Heart right ventricle (tissue), 16 donors: ENCODE measurements at regions not wholly inside any gene's neighbourhood (a gene's known extent, or its start where the extent isn't known, plus 50 kb on each side); places are given as distances from the start of the nearest gene placed in this dataset.

Experiments used
- ATAC-seq, 8 donors: fragments of 200-7000 bp; cut with Tn5 transposase; one replicate each; pipeline ENCODE4 v1.9.1; 2020; ENCODE audit warnings: mild to moderate bottlenecking in 8 of 8, moderate library complexity in 8 of 8, moderate number of reproducible peaks in 1 of 8
- DNase-seq, 2 donors: peaks; one replicate each; pipeline ENCODE4 v3.0.0-alpha.2; 2020
- H3K27ac ChIP-seq, 10 donors: fragments of 200-600 bp; sonication (generic) in 2 of 10; one replicate each; pipeline versions ENCODE4 v1.5.0 to v1.8.0; 2020 to 2022; ENCODE audit warnings: mild to moderate bottlenecking in 3 of 10
- H3K27me3 ChIP-seq, 7 donors: fragments of 200-600 bp; one replicate each; pipeline ENCODE4 v1.8.0; 2021 to 2022; ENCODE audit warnings: mild to moderate bottlenecking in 2 of 7
- H3K36me3 ChIP-seq, 9 donors: fragments of 200-600 bp; sonication (generic) in 1 of 9; one replicate each; pipeline versions ENCODE4 v1.5.0 to v1.8.0; 2020 to 2022; ENCODE audit warnings: mild to moderate bottlenecking in 2 of 9
- H3K4me1 ChIP-seq, 9 donors: fragments of 200-600 bp; sonication (generic) in 1 of 9; one replicate each; pipeline versions ENCODE4 v1.5.0 to v1.8.0; 2020 to 2022; ENCODE audit warnings: mild to moderate bottlenecking in 4 of 9
- H3K4me3 ChIP-seq, 10 donors: fragments of 200-600 bp; sonication (generic) in 2 of 10; one replicate each; pipeline versions ENCODE4 v1.5.0 to v1.8.0; 2020 to 2022; ENCODE audit warnings: mild to moderate bottlenecking in 7 of 10, moderate library complexity in 2 of 10
- H3K9me3 ChIP-seq, 11 donors: fragments of 200-600 bp in 10 of 11; sonication (generic) in 2 of 11; one replicate each; pipeline versions ENCODE4 v1.5.0 to v1.8.0; 2013 to 2022; ENCODE audit warnings: mild to moderate bottlenecking in 2 of 11, control low read depth in 1 of 11, moderate library complexity in 1 of 11
- CTCF ChIP-seq, 9 donors: fragments of 200-600 bp; sonication (generic) in 2 of 9; IDR thresholded peaks; one replicate each; pipeline versions ENCODE4 v1.5.0 to v1.8.0; 2021 to 2022; ENCODE audit warnings: antibody characterized with exemption in 9 of 9, mild to moderate bottlenecking in 5 of 9, moderate library complexity in 1 of 9
- WGBS, 2 donors: extraction: QIAGEN DNeasy Blood & Tissue Kit; methylation state at CpG; one replicate each; pipeline ENCODE4 v1.1.7; 2013; ENCODE audit warnings: inconsistent platforms in 1 of 2; 5-methylcytosine and 5-hydroxymethylcytosine counted together
- intact Hi-C, 10 donors: fragments of 100-400 bp; cut with DNase I; formaldehyde crosslinking; loops; one replicate each; pipeline versions ENCODE4 v1.11.1 to v1.14.2; 2022
- donor health status: Arrhythmogenic right ventricular cardiomyopathy.
- donor health status: ischemic (EF 13 %, LVEDD 7.1; RV severe dilation, severe dysfunction).
- donor health status: healthy with polysubstance abuse.
- donor health status: DM: no; HTN: yes; CAD: no.
- donor health status: DM: no; HTN: no; CAD: no.
- donor health status: ischemic (EF 25% LVEDD 6.9; RV normal size, moderate dysfunction).
- donor health status: ischemic (EF 25% LVEDD 5.7; RV mildly dilated, moderate dysfunction).
- donor health status: healthy.
- donor health status: DM: yes; HTN: yes; CAD: no.
- donor health status: Ischemic cardiomyopathy.
- donor health status: ischemic (EF 35%, LVEDD 5.7; RV mildly dilated, moderate dysfunction).
- donor health status: nonischemic (EF 11% LVEDD 7.7; RV severe dilation, severe dysfunction).
- donor health status: DM: yes; HTN: yes; CAD: no.
- donor health status: PGD.
- donor health status: ischemic (EF 29% LVEDD 5.4; RV normal size, mild dysfunction).
- donor health status: nonischemic (EF 23%, LVEDD 6.1; RV moderate dilation, normal function).

DNA sequence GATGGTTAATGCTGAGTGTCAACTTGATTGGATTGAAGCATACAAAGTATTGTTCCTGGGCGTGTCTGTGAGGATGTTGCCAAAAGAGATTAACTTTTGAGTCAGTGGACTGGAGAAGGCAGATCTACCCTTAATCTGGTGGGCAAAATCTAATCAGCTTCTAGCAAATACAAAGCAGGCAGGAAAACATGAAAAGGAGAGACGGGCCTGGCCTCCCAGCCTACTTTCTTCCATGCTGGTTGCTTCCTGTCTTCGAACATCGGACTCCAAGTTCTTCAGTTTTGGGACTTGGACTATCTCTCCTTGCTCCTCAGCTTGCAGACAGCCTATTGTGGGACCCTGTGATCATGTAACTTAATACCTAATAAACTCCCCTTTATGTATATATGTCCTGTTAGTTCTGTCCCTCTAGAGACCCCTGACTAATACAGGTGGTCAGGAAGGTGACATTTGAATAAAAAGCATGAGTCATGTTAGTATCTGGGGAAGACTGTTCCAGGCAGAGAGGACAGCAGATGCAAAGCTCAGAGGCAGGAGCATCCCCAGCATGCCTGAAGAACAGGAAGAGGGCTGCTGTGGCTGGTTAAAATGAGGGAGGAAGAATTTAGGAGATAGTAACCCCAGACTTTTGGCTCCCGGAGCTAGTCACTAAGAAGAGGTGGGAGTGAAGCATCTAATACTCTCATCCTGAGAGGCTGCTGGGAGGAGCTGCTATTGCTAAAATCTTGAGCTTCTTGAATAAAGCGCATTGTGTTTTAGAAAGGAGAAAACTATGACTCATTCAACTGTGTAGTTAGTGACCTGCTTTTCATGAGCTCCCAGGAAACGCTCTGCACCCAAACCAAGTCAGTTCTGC is 207.4 kb upstream of the HES1 start:
- peak in 1 of 8 donors; percentile 48 for ATAC-seq
- H3K4me3 ChIP-seq = no peak overlapping the region
- intact Hi-C loops = no loop called here
- 81 to 85% methylated on average over 7 of the region's 7 CpGs for WGBS, 2 donors
- no peak overlapping the region for H3K27ac ChIP-seq
- peaks cover 0 to 12% (median 0%) of the 10 kb centered on the region in 9 donors for H3K4me1 ChIP-seq
- peaks cover 0 to 5% (median 0%) of the 10 kb centered on the region in 7 donors for H3K27me3 ChIP-seq
- no peak for TF ChIP-seq CTCF (IDR thresholded peaks at IDR 0.05)
- DNase-seq = no peak
- H3K9me3 ChIP-seq = peaks cover 0 to 17% (median 6%) of the 10 kb centered on the region in 11 donors
- no peaks in the 10 kb centered on the region for H3K36me3 ChIP-seq

- Histone ChIP-seq H3K27me3 (peaks cover 0 to 6% (median 0%) of the 10 kb centered on the region in 7 donors), H3K4me1 (peaks cover 0 to 12% (median 0%) of the 10 kb centered on the region in 9 donors), H3K4me3 (no peak overlapping the region), H3K27ac (no peak overlapping the region), H3K36me3 (no peaks in the 10 kb centered on the region), H3K9me3 (peaks cover 0 to 9% (median 0%) of the 10 kb centered on the region in 11 donors)
- WGBS, 2 donors = 82 to 86% methylated on average over 5 of the region's 5 CpGs
- no peak for TF ChIP-seq CTCF (IDR thresholded peaks at IDR 0.05)
- no peak for ATAC-seq
- intact Hi-C loops = no loop called here
- DNase-seq = no peak
Measured at GRCh38 chr3:193929373-193929772, 206.6 kb upstream of the HES1 start.

GRCh38 chr3:193929921-193930646 is 205.9 kb upstream of the HES1 start:
- Histone ChIP-seq H3K27me3 (peaks cover 0 to 6% (median 0%) of the 10 kb centered on the region in 7 donors), H3K36me3 (no peaks in the 10 kb centered on the region), H3K4me3 (no peak overlapping the region), H3K27ac (no peak overlapping the region), H3K4me1 (peaks cover 0 to 12% (median 0%) of the 10 kb centered on the region in 9 donors), H3K9me3 (peaks cover 0 to 2% (median 0%) of the 10 kb centered on the region in 11 donors)
- DNase-seq (no peak), ATAC-seq (no peak)
- intact Hi-C loops = no loop called here
- TF ChIP-seq CTCF (IDR thresholded peaks at IDR 0.05) = no peak
- WGBS, 2 donors = 83 to 89% methylated on average over 7 of the region's 7 CpGs

DNA sequence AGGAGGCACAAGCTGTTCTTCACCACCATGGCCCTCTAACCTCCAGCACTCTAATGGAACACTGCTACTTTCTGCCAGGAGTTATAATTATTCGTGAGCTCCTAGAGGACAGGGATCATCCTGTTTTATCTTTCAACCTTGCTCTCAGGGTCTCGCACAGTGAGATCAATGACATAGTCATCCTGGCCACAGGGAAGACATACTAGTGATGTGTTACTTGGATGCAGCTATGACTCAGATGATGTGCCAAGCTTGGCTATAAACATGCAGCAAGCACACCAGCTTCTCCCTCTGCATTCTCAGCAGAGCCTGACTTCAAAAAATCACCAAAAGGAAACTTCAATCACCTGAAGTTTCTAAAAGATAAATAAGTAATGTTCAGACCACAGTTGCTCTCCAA is 203.8 kb upstream of the HES1 start:
- Histone ChIP-seq H3K27me3 (peaks cover 0 to 6% (median 0%) of the 10 kb centered on the region in 7 donors), H3K4me1 (peaks cover 0 to 12% (median 0%) of the 10 kb centered on the region in 9 donors), H3K27ac (no peak overlapping the region), H3K36me3 (no peaks in the 10 kb centered on the region), H3K4me3 (no peak overlapping the region), H3K9me3 (no peaks in the 10 kb centered on the region)
- intact Hi-C loops = no loop called here
- TF ChIP-seq CTCF (IDR thresholded peaks at IDR 0.05) = no peak
- no peak for DNase-seq
- WGBS, 2 donors = 90 to 99% methylated on average over 2 of the region's 2 CpGs
- ATAC-seq = no peak
